Testis (tissue), 2 donors: ENCODE measurements at regions not wholly inside any gene's neighbourhood (a gene's known extent, or its start where the extent isn't known, plus 50 kb on each side); places are given as distances from the start of the nearest gene placed in this dataset.
"Not testable (repeated sequence)": the region's sequence is repeated elsewhere in the genome, so short reads cannot be mapped to it uniquely, and the experiment has no call there.

Experiments used
- DNase-seq: peaks from one replicate; pipeline ENCODE4 v3.0.0-alpha.2; 2019
- H3K27ac ChIP-seq, 2 donors: fragments of 200-600 bp; sonication (generic); one replicate each; pipeline ENCODE4 v1.5.1; 2019
- H3K27me3 ChIP-seq: fragments of 200-600 bp; sonication (generic); one replicate; pipeline ENCODE4 v1.5.1; 2019
- H3K36me3 ChIP-seq: fragments of 200-600 bp; sonication (generic); one replicate; pipeline ENCODE4 v1.5.1; 2017; ENCODE audit warnings: low read depth; ENCODE audit errors: missing control alignments
- H3K4me1 ChIP-seq: fragments of 200-600 bp; sonication (generic); one replicate; pipeline ENCODE4 v1.5.1; 2019
- H3K4me3 ChIP-seq, 2 donors: fragments of 200-600 bp; sonication (generic); one replicate each; pipeline ENCODE4 v1.5.1; 2017 to 2019
- H3K9me3 ChIP-seq: fragments of 200-600 bp; sonication (generic); one replicate; pipeline ENCODE4 v1.5.1; 2017
- POLR2A ChIP-seq: fragments of 450-650 bp; IDR thresholded peaks from one replicate; pipeline ENCODE4 v1.6.1; 2017; ENCODE audit warnings: antibody characterized with exemption, mild to moderate bottlenecking, moderate library complexity
- WGBS, 2 donors: methylation state at CpG; one replicate each; pipeline ENCODE4 v1.1.5; 2018; 5-methylcytosine and 5-hydroxymethylcytosine counted together
- intact Hi-C: fragments of 100-400 bp; cut with DNase I; formaldehyde crosslinking; loops from one replicate; pipeline ENCODE4 v1.15.1; 2023; ENCODE audit warnings: low total_unique reads
- TF ChIP-seq, protein P1 (sequence below), 3 experiments: fragments of 450-650 bp in 2 of 3; fragments of 200-600 bp in 1 of 3; sonication (generic) in 1 of 3; IDR thresholded peaks; one replicate each; pipeline ENCODE4 v1.5.1; 2016 to 2019; ENCODE audit warnings: antibody characterized with exemption in 3 of 3, mild to moderate bottlenecking in 2 of 3, moderate library complexity in 1 of 3

DNA sequence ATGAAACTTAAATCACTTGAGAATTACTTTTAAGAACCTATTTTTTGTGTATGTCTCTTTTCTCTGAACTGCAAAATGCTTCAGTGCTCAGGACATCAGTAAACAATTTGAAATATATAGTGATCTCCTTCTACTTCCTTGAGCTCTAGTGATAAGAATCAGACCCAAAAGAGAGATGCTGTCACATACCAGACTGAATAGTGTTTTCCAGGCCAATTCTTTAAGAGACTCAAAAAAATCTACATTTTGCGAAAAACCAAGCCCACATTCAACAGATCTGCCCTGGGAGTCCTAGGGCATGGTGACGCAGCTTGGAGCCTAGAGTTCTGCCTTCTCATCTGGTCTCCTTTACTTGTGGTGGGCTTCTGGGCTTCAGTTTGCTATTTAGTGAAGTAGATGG, 72.1 kb upstream of the SLC13A1 start:
- Histone ChIP-seq H3K27me3 (no peaks in the 10 kb centered on the region), H3K27ac (no peak overlapping the region), H3K4me3 (no peak overlapping the region), H3K9me3 (no peaks in the 10 kb centered on the region), H3K4me1 (no peaks in the 10 kb centered on the region), H3K36me3 (no peaks in the 10 kb centered on the region)
- DNase-seq, result no peak
- TF ChIP-seq, protein P1, sequence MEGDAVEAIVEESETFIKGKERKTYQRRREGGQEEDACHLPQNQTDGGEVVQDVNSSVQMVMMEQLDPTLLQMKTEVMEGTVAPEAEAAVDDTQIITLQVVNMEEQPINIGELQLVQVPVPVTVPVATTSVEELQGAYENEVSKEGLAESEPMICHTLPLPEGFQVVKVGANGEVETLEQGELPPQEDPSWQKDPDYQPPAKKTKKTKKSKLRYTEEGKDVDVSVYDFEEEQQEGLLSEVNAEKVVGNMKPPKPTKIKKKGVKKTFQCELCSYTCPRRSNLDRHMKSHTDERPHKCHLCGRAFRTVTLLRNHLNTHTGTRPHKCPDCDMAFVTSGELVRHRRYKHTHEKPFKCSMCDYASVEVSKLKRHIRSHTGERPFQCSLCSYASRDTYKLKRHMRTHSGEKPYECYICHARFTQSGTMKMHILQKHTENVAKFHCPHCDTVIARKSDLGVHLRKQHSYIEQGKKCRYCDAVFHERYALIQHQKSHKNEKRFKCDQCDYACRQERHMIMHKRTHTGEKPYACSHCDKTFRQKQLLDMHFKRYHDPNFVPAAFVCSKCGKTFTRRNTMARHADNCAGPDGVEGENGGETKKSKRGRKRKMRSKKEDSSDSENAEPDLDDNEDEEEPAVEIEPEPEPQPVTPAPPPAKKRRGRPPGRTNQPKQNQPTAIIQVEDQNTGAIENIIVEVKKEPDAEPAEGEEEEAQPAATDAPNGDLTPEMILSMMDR (IDR thresholded peaks at IDR 0.05), result no peak
- no peak for TF ChIP-seq POLR2A
- intact Hi-C loops, result no loop called here
- 89 to 98% methylated on average over 2 of the region's 2 CpGs for WGBS, 2 donors

DNA sequence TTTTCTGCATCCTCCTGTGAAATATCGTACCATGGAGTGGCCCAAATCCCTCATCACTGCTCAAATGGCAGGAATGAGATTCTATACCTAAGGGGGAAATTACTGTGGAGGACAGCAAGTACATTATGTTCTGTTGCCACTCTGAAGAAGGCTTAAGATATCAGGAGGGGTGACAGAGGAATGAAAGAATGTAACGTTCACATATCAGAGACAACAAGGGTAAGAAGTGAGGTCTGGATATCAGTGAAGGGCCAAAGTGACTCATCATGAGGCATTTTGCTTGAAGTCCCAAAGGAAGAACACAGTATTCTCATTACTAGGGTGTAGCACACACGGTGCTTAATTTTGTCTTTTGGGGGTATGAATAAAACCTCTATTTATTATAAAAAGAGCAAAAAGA, 71.5 kb upstream of the SLC13A1 start:
- H3K36me3 ChIP-seq, result no peaks in the 10 kb centered on the region
- H3K4me1 ChIP-seq, result no peaks in the 10 kb centered on the region
- no peaks in the 10 kb centered on the region for H3K27me3 ChIP-seq
- no peak for DNase-seq
- 36 to 48% methylated on average over 3 of the region's 3 CpGs for WGBS, 2 donors
- TF ChIP-seq, protein P1 (IDR thresholded peaks at IDR 0.05), result no peak
- TF ChIP-seq POLR2A, result no peak
- no peak overlapping the region for H3K4me3 ChIP-seq
- H3K9me3 ChIP-seq, result no peaks in the 10 kb centered on the region
- H3K27ac ChIP-seq, result no peak overlapping the region
- intact Hi-C loops, result no loop called here

DNA sequence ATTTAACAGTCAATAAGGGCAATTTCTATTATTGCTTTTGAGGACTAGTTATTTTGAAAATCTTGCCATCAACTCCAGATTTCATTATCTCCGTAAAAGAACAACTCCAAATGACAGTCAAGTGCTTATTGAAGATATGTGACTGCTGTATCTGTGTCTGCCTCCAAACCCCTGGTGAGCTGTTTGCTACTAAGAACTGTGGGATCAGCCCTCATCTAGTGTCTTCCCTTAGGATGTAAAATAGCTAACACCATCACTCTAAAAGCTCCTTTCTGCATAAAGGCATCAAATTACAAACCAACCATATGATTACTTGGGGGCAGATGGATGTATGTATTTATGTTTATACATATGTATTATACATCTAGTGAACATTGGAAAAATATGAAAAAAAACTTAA, 70.8 kb upstream of the SLC13A1 start:
- no peak overlapping the region for H3K4me3 ChIP-seq
- 65 to 77% methylated on average over 1 of the region's 1 CpG for WGBS, 2 donors
- TF ChIP-seq, protein P1 (IDR thresholded peaks at IDR 0.05), result no peak
- TF ChIP-seq POLR2A, result no peak
- H3K27me3 ChIP-seq, result no peaks in the 10 kb centered on the region
- intact Hi-C loops, result no loop called here
- no peak for DNase-seq
- no peaks in the 10 kb centered on the region for H3K4me1 ChIP-seq
- H3K27ac ChIP-seq, result no peak overlapping the region
- H3K9me3 ChIP-seq, result no peaks in the 10 kb centered on the region
- H3K36me3 ChIP-seq, result no peaks in the 10 kb centered on the region

DNA sequence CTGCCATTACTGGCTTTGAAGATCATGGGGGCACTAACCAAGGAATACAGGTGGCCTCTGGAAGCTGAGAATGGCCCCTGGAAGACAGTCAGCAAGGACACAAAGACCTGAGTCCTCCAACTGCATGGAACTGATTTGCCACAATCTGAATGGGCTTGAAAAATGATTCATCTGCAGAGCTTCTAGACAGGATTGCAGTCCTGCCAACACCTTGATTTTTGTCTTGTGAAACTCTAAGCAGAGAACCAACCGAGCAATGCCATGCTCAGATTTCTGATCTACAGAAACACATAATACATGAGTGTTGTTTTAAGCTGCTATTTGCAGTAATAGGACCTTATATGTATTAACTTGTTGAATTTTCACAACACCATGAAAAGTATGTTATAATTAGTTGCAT, 66.1 kb upstream of the SLC13A1 start:
- Histone ChIP-seq H3K27ac (no peak overlapping the region), H3K9me3 (no peaks in the 10 kb centered on the region), H3K4me3 (no peak overlapping the region), H3K4me1 (no peaks in the 10 kb centered on the region), H3K36me3 (no peaks in the 10 kb centered on the region), H3K27me3 (no peaks in the 10 kb centered on the region)
- no peak for DNase-seq
- WGBS, 2 donors, result 77 to 87% methylated on average over 1 of the region's 1 CpG
- intact Hi-C loops, result no loop called here
- TF ChIP-seq, protein P1 (IDR thresholded peaks at IDR 0.05), result no peak
- TF ChIP-seq POLR2A, result no peak

DNA sequence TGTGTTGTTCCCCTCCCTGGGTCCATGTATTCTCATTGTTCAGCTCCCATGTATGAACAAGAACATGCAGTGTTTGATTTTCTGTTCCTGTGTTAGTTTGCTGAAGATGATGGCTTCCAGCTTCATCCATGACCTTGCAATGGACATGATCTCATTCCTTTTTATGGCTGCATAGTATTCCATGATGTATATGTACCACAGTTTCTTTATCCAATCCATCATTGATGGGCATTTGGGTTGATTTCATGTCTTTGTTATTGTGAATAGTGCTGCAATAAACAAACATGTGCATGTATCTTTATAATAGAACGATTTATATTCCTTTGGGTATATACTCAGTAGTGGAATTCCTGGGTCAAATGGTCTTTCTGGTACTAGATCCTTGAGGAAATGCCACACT, 65.1 kb upstream of the SLC13A1 start:
- H3K4me3 ChIP-seq, intact Hi-C loops, H3K36me3 ChIP-seq, DNase-seq, H3K27ac ChIP-seq, H3K27me3 ChIP-seq, H3K4me1 ChIP-seq, H3K9me3 ChIP-seq: not testable (repeated sequence)
- 69 to 91% methylated on average over 1 of the region's 1 CpG for WGBS, 2 donors
